Thoracic aorta (tissue), 2 donors: ENCODE measurements at regions not wholly inside any gene's neighbourhood (a gene's known extent, or its start where the extent isn't known, plus 50 kb on each side); places are given as distances from the start of the nearest gene placed in this dataset.

Source experiments
- ATAC-seq: fragments of 150-250 bp; one replicate; pipeline ENCODE4 v1.8.0; 2017; ENCODE audit warnings: low read depth; ENCODE audit not compliant: insufficient number of reproducible peaks, low FRiP score
- DNase-seq: peaks from one replicate; pipeline ENCODE4 v3.0.0-alpha.2; 2020; ENCODE audit warnings: low spot score
- H3K27ac ChIP-seq, 2 donors: fragments of 200-600 bp; sonication (generic); 1 replicate in 1 of 2; 2 replicates in 1 of 2; pipeline ENCODE4 v1.5.1; 2016; ENCODE audit warnings: mild to moderate bottlenecking in 2 of 2, moderate library complexity in 2 of 2
- H3K27me3 ChIP-seq: fragments of 200-600 bp; sonication (generic); replicated peaks from 2 replicates; pipeline ENCODE4 v1.6.0; 2016; ENCODE audit warnings: mild to moderate bottlenecking; ENCODE audit not compliant: insufficient read depth
- H3K36me3 ChIP-seq: fragments of 200-600 bp; sonication (generic); one replicate; pipeline ENCODE4 v1.5.1; 2016
- H3K4me1 ChIP-seq, 2 donors: fragments of 200-600 bp; sonication (generic); 1 replicate in 1 of 2; 2 replicates in 1 of 2; pipeline versions ENCODE4 v1.5.1 to v1.6.0; 2016; ENCODE audit warnings: low read depth in 2 of 2, mild to moderate bottlenecking in 1 of 2; ENCODE audit not compliant: control insufficient read depth in 1 of 2
- H3K4me3 ChIP-seq: fragments of 200-600 bp; sonication (generic); 2 replicates; pipeline ENCODE4 v1.5.1; 2016; ENCODE audit warnings: mild to moderate bottlenecking
- H3K9me3 ChIP-seq: fragments of 200-600 bp; sonication (generic); 2 replicates; pipeline ENCODE4 v1.5.1; 2016
- CTCF ChIP-seq: fragments of 200-600 bp; sonication (generic); IDR thresholded peaks from one replicate; pipeline ENCODE4 v1.5.1; 2019; ENCODE audit warnings: antibody characterized with exemption

DNA sequence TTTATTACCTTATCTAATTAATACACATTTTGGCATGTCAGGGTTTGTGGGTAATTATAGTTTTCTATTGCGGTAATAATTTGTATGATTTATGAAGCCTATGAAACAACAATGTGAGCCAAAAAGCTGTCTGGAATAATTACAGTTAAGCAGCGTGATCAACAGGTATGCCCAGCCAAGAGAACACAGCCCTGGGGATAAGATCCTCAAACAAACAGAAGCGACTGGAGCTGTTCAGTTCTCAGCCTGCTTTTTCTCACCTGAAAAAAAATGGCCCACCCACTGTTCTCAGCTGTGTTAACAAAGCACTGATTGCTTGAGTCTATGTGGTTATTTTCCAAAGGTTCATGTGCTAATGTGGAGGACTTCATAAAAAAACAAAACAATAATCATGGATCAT, 855.8 kb downstream of the GATA3 start:
- no peak overlapping the region for H3K27ac ChIP-seq
- H3K4me1 ChIP-seq = no peaks in the 10 kb centered on the region
- no peak overlapping the region for H3K4me3 ChIP-seq
- no peak for ATAC-seq
- H3K36me3 ChIP-seq = no peaks in the 10 kb centered on the region
- TF ChIP-seq CTCF = no peak
- H3K9me3 ChIP-seq = no peaks in the 10 kb centered on the region
- H3K27me3 ChIP-seq = no peaks in the 10 kb centered on the region
- no peak for DNase-seq

DNA sequence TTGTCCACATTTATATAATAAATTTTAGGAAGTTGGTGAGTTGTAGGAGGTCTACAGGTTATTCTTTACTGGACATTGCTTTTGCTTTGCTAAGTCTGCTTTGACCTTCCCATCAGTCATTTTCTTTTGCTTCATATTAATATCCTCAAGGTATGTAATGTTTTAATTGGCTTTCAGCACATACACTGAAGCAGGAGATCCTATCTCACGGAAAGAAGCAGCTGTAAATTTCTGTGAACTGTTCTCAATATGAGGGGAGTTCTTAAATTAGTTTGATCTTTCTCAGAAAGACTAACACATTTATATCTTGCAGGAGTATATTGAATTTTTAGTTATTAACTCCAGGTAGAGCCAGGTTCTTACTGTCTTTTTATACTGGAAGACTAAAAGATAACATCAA, 856.5 kb downstream of the GATA3 start:
- no peaks in the 10 kb centered on the region for H3K27me3 ChIP-seq
- H3K36me3 ChIP-seq = no peaks in the 10 kb centered on the region
- DNase-seq = no peak
- H3K9me3 ChIP-seq = no peaks in the 10 kb centered on the region
- H3K4me3 ChIP-seq = no peak overlapping the region
- H3K4me1 ChIP-seq = no peaks in the 10 kb centered on the region
- no peak overlapping the region for H3K27ac ChIP-seq
- no peak for ATAC-seq
- no peak for TF ChIP-seq CTCF

GRCh38 chr10:8912108-8912507, 857.6 kb downstream of the GATA3 start:
- H3K4me1 ChIP-seq = no peaks in the 10 kb centered on the region
- no peaks in the 10 kb centered on the region for H3K36me3 ChIP-seq
- no peak overlapping the region for H3K4me3 ChIP-seq
- TF ChIP-seq CTCF = no peak
- DNase-seq = no peak
- no peak for ATAC-seq
- H3K27ac ChIP-seq = no peak overlapping the region
- H3K9me3 ChIP-seq = no peaks in the 10 kb centered on the region
- H3K27me3 ChIP-seq = no peaks in the 10 kb centered on the region

- no peaks in the 10 kb centered on the region for H3K9me3 ChIP-seq
- no peak for TF ChIP-seq CTCF
- DNase-seq = no peak
- no peaks in the 10 kb centered on the region for H3K36me3 ChIP-seq
- H3K4me3 ChIP-seq = no peak overlapping the region
- no peaks in the 10 kb centered on the region for H3K4me1 ChIP-seq
- no peaks in the 10 kb centered on the region for H3K27me3 ChIP-seq
- H3K27ac ChIP-seq = no peak overlapping the region
- ATAC-seq = no peak
These were observed 859.2 kb downstream of the GATA3 start for GRCh38 chr10:8913720-8914119.

DNA sequence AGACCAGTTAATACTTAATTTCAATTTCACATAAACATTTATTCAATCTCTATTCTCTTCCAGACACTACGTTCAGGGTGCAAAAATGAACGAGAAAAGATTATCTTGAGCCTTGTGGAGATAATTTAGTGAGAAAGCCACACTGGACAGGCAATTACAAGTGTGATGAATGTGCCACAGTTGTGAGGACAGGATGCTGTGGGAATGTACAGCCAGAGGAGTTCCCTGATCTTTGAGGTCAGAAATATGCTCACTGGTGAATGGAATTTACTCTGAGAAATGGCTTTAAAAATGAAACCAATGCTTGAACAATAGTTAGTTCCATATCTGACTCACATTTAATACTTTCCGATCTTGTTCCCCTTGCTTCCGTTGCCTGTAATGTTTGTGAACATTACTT, 864.8 kb downstream of the GATA3 start:
- Histone ChIP-seq H3K9me3 (no peaks in the 10 kb centered on the region), H3K4me1 (no peaks in the 10 kb centered on the region), H3K4me3 (no peak overlapping the region), H3K27me3 (no peaks in the 10 kb centered on the region), H3K36me3 (no peaks in the 10 kb centered on the region), H3K27ac (no peak overlapping the region)
- ATAC-seq = no peak
- TF ChIP-seq CTCF = no peak
- DNase-seq = no peak
